RWPE1 (cell line): ENCODE measurements at regions not wholly inside any gene's neighbourhood (a gene's known extent, or its start where the extent isn't known, plus 50 kb on each side); places are given as distances from the start of the nearest gene placed in this dataset.

ENCODE experiments used
- CTCF ChIA-PET: fragments of 350-600 bp; sonication (Branson Sonifier 250); formaldehyde crosslinking; extraction: SDS; loops from one replicate; lab custom pipeline; 2021; lab: Yijun Ruan, JAX
- POLR2A ChIA-PET: fragments of 400-600 bp; formaldehyde crosslinking; extraction: SDS; loops from one replicate; lab custom pipeline; 2020; ENCODE audit warnings: antibody characterized with exemption; ENCODE audit not compliant: low non-redundant PET; lab: Yijun Ruan, JAX
- DNase-seq: peaks from one replicate; pipeline ENCODE4 v3.0.0; 2012; ENCODE audit warnings: low spot score
- H3K27ac ChIP-seq: fragments of 450-650 bp; 2 replicates; pipeline ENCODE4 v1.5.1; 2017
- TF ChIP-seq, protein P1 (sequence below): fragments of 450-650 bp; conservative IDR thresholded peaks from 2 replicates; pipeline ENCODE4 v1.5.1; 2017; ENCODE audit warnings: low read depth, mild to moderate bottlenecking

- no peak overlapping the region for H3K27ac ChIP-seq
- DNase-seq: no peak
- ChIA-PET POLR2A (no interaction called here), CTCF (no interaction called here)
- TF ChIP-seq, protein P1, sequence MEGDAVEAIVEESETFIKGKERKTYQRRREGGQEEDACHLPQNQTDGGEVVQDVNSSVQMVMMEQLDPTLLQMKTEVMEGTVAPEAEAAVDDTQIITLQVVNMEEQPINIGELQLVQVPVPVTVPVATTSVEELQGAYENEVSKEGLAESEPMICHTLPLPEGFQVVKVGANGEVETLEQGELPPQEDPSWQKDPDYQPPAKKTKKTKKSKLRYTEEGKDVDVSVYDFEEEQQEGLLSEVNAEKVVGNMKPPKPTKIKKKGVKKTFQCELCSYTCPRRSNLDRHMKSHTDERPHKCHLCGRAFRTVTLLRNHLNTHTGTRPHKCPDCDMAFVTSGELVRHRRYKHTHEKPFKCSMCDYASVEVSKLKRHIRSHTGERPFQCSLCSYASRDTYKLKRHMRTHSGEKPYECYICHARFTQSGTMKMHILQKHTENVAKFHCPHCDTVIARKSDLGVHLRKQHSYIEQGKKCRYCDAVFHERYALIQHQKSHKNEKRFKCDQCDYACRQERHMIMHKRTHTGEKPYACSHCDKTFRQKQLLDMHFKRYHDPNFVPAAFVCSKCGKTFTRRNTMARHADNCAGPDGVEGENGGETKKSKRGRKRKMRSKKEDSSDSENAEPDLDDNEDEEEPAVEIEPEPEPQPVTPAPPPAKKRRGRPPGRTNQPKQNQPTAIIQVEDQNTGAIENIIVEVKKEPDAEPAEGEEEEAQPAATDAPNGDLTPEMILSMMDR: no peak
Measured at GRCh38 chr2:2830576-2830975, 499.5 kb upstream of the MYT1L start.

DNA sequence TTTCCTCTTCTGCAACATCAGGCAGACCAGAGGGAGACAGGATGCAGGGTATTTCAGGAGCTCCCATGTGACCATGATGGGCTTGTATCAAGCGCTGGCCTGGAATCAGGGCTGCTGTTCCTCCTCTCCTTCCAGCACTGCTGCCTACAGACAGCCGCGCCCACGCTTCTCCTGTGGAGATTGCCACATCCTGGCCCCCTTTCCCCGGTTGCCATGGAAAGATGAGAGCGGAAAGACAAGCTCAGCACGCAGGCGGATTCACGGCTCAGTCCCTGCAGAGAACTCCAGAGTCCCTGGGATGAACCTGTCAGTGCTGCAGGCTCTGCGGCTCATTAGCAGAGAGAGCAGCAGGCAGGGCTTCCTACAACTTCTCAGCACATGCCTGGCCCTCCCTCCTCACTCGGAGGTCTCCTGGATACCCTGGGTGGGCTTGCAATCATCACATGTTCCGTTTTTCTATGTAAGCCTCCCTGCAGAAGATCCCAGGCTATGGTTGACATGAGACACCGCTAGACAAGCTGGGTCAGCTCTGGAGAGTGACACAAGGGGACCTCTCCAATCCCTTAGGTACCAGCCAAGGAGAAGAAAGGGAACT, 497.8 kb upstream of the MYT1L start:
- H3K27ac ChIP-seq: no peak overlapping the region
- CTCF ChIA-PET: interaction anchor here (0.6 kb wide), 1 partner anchor 19 kb away, joined by 3 read pairs; no protein-coding TSS in a partner anchor
- POLR2A ChIA-PET: no interaction called here
- DNase-seq: no peak
- TF ChIP-seq, protein P1: no peak

DNA sequence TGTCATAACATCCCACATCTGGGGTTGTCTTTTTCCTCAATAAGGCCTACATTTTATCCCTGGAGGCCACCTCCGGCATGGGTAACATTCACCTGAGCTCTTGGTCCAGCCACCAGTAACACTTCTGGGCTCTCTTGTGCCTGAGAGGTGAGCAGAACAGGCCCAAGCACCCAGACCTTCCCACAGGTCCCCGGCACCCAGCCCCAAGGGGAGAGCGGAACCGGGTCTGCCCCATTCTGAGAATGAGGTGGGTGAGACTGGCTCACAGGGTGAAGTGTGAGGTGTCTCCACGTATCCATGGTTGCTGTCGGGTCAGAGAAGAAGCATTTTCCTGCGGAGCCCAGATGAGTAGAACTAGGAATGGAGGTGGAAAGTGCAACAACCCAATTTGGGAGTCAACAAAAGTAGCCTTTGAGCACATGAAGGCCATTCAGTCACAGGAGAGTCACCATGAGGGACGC, 496.7 kb upstream of the MYT1L start:
- POLR2A ChIA-PET: no interaction called here
- H3K27ac ChIP-seq: no peak overlapping the region
- no peak for DNase-seq
- CTCF ChIA-PET: no interaction called here
- TF ChIP-seq, protein P1: no peak

DNA sequence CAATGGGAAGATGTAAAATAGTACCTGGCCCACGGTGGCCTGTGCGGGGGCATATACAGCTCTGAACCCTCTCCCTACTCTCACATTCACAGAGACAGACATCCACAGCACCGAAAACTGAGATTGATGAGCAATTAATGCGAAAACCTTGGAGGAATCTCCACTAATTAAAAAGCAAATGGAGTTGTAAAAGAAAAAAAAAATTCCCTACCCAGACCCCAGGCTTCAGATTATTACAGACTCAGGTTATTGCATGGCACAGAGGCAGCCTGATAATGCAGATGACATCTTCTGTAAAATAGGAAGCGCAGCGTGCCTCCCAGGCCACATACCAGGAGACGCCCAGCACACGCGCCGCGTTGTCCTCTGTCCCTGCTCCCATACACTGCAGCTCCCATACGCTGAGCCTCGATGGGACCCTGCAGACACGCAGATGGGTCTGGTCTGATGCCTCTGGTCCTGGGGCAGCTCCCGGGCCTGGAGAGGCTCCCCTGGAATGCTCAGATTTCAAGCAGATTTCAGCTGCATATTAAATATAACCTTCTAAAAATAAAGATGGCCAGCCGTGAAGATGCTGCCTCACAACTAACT, 496.1 kb upstream of the MYT1L start:
- TF ChIP-seq, protein P1: no peak
- ChIA-PET CTCF (no interaction called here), POLR2A (no interaction called here)
- no peak for DNase-seq
- no peak overlapping the region for H3K27ac ChIP-seq

- DNase-seq: no peak
- H3K27ac ChIP-seq: no peak overlapping the region
- ChIA-PET CTCF (no interaction called here), POLR2A (no interaction called here)
- TF ChIP-seq, protein P1: no peak
Measured at GRCh38 chr2:2826621-2827020, 495.5 kb upstream of the MYT1L start.

GRCh38 chr2:2826209-2826551, 495.1 kb upstream of the MYT1L start:
- ChIA-PET POLR2A (no interaction called here), CTCF (no interaction called here)
- TF ChIP-seq, protein P1: no peak
- no peak for DNase-seq
- no peak overlapping the region for H3K27ac ChIP-seq
